PC-9 (cell line): ENCODE measurements at regions not wholly inside any gene's neighbourhood (a gene's known extent, or its start where the extent isn't known, plus 50 kb on each side); places are given as distances from the start of the nearest gene placed in this dataset.

Experiments
- BruUV-seq: library from RNA; stranded (reverse); fragments of 400-500 nt; replicated peaks from 2 replicates; lab custom pipeline; 2021; lab: Mats Ljungman, UMichigan
- CTCF ChIA-PET: fragments of 300-600 bp; sonication (Branson Sonifier 250); formaldehyde crosslinking; loops from one replicate; lab custom pipeline; 2022; ENCODE audit warnings: antibody characterized with exemption; lab: Charles Lee
- POLR2A ChIA-PET: fragments of 300-600 bp; sonication (Branson Sonifier 250); formaldehyde crosslinking; loops from one replicate; lab custom pipeline; 2022; ENCODE audit warnings: antibody characterized with exemption; ENCODE audit not compliant: unreplicated experiment; lab: Charles Lee
- DNase-seq, 2 experiments: peaks; one replicate each; pipeline versions ENCODE4 v3.0.0 to v3.0.0-alpha.2; 2015 to 2022; ENCODE audit warnings: mixed read lengths in 1 of 2
- H2AFZ ChIP-seq: fragments of 200-600 bp; sonication (generic); 2 replicates; pipeline ENCODE4 v1.8.1; 2017; ENCODE audit warnings: antibody characterized with exemption
- H3F3A ChIP-seq: fragments of 200-600 bp; sonication (generic); 2 replicates; pipeline ENCODE4 v1.8.1; 2017; ENCODE audit warnings: antibody characterized with exemption, mild to moderate bottlenecking, low read depth; ENCODE audit not compliant: insufficient read depth
- H3K27ac ChIP-seq: fragments of 200-600 bp; sonication (generic); 2 replicates; pipeline ENCODE4 v1.6.1; 2016; ENCODE audit warnings: mixed run types
- H3K27me3 ChIP-seq: fragments of 200-600 bp; sonication (generic); 2 replicates; pipeline ENCODE4 v1.6.1; 2016; ENCODE audit warnings: low read depth, mixed run types; ENCODE audit not compliant: insufficient read depth
- H3K36me3 ChIP-seq: fragments of 200-600 bp; sonication (generic); 2 replicates; pipeline ENCODE4 v1.6.1; 2016; ENCODE audit warnings: low read depth, mixed run types
- H3K4me1 ChIP-seq: fragments of 200-600 bp; sonication (generic); replicated peaks from 2 replicates; pipeline ENCODE4 v1.6.1; 2016; ENCODE audit warnings: mixed run types; ENCODE audit not compliant: insufficient read depth
- H3K4me2 ChIP-seq: fragments of 200-600 bp; sonication (generic); 2 replicates; pipeline ENCODE4 v1.6.1; 2017; ENCODE audit warnings: mixed run types
- H3K4me3 ChIP-seq: fragments of 200-600 bp; sonication (generic); 2 replicates; pipeline ENCODE4 v1.6.1; 2016; ENCODE audit warnings: mixed run types
- H3K79me2 ChIP-seq: fragments of 200-600 bp; sonication (generic); 2 replicates; pipeline ENCODE4 v1.6.1; 2017; ENCODE audit warnings: low read depth, mixed run types
- H3K9me2 ChIP-seq: fragments of 200-600 bp; sonication (generic); 2 replicates; pipeline ENCODE4 v1.8.1; 2017; ENCODE audit warnings: mild to moderate bottlenecking; ENCODE audit not compliant: insufficient read depth
- H3K9me3 ChIP-seq: fragments of 200-600 bp; sonication (generic); 2 replicates; pipeline ENCODE4 v1.8.1; 2016; ENCODE audit warnings: low read depth; ENCODE audit not compliant: insufficient read depth
- H4K20me1 ChIP-seq: fragments of 200-600 bp; sonication (generic); 2 replicates; pipeline ENCODE4 v1.8.1; 2017; ENCODE audit not compliant: insufficient read depth
- EZH2 ChIP-seq: fragments of 200-600 bp; sonication (generic); IDR thresholded peaks from 2 replicates; pipeline ENCODE4 v1.8.0; 2017; ENCODE audit warnings: antibody characterized with exemption, low read depth
- intact Hi-C: fragments of 100-400 bp; cut with micrococcal nuclease; formaldehyde crosslinking; loops from one replicate; pipeline ENCODE4 v1.10.0; 2022; ENCODE audit not compliant: unreplicated experiment
- TF ChIP-seq, protein P1 (sequence below): fragments of 200-600 bp; sonication (generic); conservative IDR thresholded peaks from 2 replicates; pipeline ENCODE4 v1.6.1; 2017; ENCODE audit warnings: mixed run types, antibody characterized with exemption, mild to moderate bottlenecking, moderate library complexity

DNA sequence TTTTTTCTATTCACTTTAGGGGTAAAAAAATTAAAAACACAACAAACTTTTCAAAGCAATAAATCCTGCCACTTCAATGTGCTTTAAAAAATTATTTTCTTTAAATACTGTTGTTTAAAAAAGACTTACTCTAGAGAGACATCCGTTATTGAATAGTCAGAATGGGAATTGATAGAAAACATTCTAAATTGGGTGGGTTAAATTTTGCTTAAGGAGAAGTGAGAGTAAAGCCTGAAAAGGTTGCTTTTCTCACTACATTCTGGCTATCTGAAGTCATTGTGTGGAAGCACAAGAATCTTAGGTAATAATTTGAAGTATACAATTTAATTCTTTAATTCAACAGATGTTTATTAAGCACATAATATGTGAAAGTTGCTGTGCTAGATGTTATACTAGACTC lies 509.3 kb downstream of the NR2F1-AS1 start:
- Histone ChIP-seq H2AFZ (no peak overlapping the region), H4K20me1 (no peaks in the 10 kb centered on the region), H3K4me3 (no peak overlapping the region), H3K27me3 (no peaks in the 10 kb centered on the region), H3K4me1 (peaks cover 8% of the 10 kb centered on the region; the same call in 1 of the 2 replicates), H3K9me2 (no peaks in the 10 kb centered on the region), H3K27ac (no peak overlapping the region), H3K9me3 (no peaks in the 10 kb centered on the region; the same call in 1 of the 2 replicates), H3F3A (0 out of 2 replicates have a peak, but pooled peaks cover 1% of the 10 kb centered on the region), H3K36me3 (no peaks in the 10 kb centered on the region), H3K79me2 (no peaks in the 10 kb centered on the region), H3K4me2 (no peak overlapping the region)
- TF ChIP-seq, protein P1, sequence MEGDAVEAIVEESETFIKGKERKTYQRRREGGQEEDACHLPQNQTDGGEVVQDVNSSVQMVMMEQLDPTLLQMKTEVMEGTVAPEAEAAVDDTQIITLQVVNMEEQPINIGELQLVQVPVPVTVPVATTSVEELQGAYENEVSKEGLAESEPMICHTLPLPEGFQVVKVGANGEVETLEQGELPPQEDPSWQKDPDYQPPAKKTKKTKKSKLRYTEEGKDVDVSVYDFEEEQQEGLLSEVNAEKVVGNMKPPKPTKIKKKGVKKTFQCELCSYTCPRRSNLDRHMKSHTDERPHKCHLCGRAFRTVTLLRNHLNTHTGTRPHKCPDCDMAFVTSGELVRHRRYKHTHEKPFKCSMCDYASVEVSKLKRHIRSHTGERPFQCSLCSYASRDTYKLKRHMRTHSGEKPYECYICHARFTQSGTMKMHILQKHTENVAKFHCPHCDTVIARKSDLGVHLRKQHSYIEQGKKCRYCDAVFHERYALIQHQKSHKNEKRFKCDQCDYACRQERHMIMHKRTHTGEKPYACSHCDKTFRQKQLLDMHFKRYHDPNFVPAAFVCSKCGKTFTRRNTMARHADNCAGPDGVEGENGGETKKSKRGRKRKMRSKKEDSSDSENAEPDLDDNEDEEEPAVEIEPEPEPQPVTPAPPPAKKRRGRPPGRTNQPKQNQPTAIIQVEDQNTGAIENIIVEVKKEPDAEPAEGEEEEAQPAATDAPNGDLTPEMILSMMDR: no peak
- no peak for TF ChIP-seq EZH2
- no peak for DNase-seq
- intact Hi-C loops: no loop called here
- CTCF ChIA-PET: no interaction called here
- POLR2A ChIA-PET: no interaction called here
- BruUV-seq: no TSS peak

DNA sequence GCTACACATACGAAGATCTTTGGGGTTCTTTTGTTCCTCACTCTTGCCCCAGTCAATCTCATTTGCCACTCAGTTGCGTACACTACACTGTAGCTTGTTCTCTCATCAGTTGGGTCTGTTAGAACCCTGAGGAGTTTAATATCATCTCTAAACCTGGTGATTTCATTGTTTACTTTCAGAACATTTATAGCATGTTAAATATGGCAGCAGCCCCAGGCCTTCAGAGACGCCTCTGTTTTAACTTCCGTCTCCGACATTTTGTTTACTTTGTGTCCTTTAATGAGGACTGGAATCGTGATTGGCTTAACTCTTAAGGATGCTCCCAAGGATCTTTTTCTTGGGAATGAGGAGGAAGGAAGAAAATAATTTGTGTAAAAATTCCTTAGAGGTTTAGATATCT lies 510.1 kb downstream of the NR2F1-AS1 start:
- Histone ChIP-seq H3K36me3 (no peaks in the 10 kb centered on the region), H3K9me3 (no peaks in the 10 kb centered on the region; the same call in 1 of the 2 replicates), H3K9me2 (no peaks in the 10 kb centered on the region), H3K27ac (no peak overlapping the region), H4K20me1 (no peaks in the 10 kb centered on the region), H2AFZ (no peak overlapping the region), H3F3A (no peaks in the 10 kb centered on the region), H3K27me3 (no peaks in the 10 kb centered on the region), H3K4me1 (peaks cover 8% of the 10 kb centered on the region; the same call in 1 of the 2 replicates), H3K79me2 (no peaks in the 10 kb centered on the region), H3K4me2 (no peak overlapping the region), H3K4me3 (no peak overlapping the region)
- CTCF ChIA-PET: no interaction called here
- DNase-seq: no peak
- no peak for TF ChIP-seq EZH2
- TF ChIP-seq, protein P1: no peak
- POLR2A ChIA-PET: no interaction called here
- intact Hi-C loops: no loop called here
- BruUV-seq: no TSS peak

DNA sequence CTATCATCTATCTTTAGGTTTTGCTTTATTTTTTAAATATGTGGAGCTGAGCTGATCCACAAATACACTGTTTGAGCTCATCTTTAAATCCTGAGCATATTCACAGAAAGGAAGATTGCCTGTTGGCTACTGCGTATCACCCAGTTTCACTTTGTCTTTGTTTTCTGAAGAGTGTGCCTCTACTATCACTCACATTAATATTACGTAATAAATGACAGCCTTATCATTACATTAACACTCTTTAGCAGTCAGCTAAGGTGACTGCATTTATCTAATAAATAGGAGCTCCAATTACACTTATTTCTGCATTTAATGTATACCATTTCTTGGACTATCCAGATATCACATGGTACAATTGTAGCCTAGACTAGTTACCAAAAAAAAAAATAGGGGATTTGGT lies 511.7 kb downstream of the NR2F1-AS1 start:
- POLR2A ChIA-PET: no interaction called here

More for the DNA sequence above, 511.7 kb downstream of the NR2F1-AS1 start:
- Histone ChIP-seq H4K20me1 (no peaks in the 10 kb centered on the region), H3K27me3 (no peaks in the 10 kb centered on the region), H3K9me2 (no peaks in the 10 kb centered on the region), H2AFZ (no peak overlapping the region; the same call in 1 of the 2 replicates), H3F3A (no peaks in the 10 kb centered on the region), H3K4me3 (no peak overlapping the region), H3K9me3 (no peaks in the 10 kb centered on the region), H3K36me3 (no peaks in the 10 kb centered on the region), H3K27ac (no peak overlapping the region), H3K4me2 (no peak overlapping the region), H3K4me1 (peaks cover 8% of the 10 kb centered on the region; the same call in 1 of the 2 replicates), H3K79me2 (no peaks in the 10 kb centered on the region)
- BruUV-seq: no TSS peak
- no peak for DNase-seq
- CTCF ChIA-PET: no interaction called here
- TF ChIP-seq, protein P1: no peak
- no peak for TF ChIP-seq EZH2
- intact Hi-C loops: no loop called here
